Panc1 (cell line): ENCODE measurements at regions not wholly inside any gene's neighbourhood (a gene's known extent, or its start where the extent isn't known, plus 50 kb on each side); places are given as distances from the start of the nearest gene placed in this dataset.

Experiments used
- ATAC-seq: fragments of 200-7000 bp; cut with Tn5 transposase; 2 replicates; pipeline ENCODE4 v1.9.1; 2020; ENCODE audit warnings: mild to moderate bottlenecking, moderate library complexity
- BruUV-seq: library from RNA; stranded (reverse); fragments of 400-500 nt; replicated peaks from 2 replicates; lab custom pipeline; 2021; lab: Mats Ljungman, UMichigan
- CTCF ChIA-PET: fragments of 300-600 bp; sonication (Branson Sonifier 250); formaldehyde crosslinking; loops from one replicate; lab custom pipeline; 2022; ENCODE audit warnings: antibody characterized with exemption; lab: Charles Lee
- POLR2A ChIA-PET: fragments of 300-600 bp; sonication (Branson Sonifier 250); formaldehyde crosslinking; loops from one replicate; lab custom pipeline; 2022; ENCODE audit warnings: antibody characterized with exemption; lab: Charles Lee
- DNase-seq: peaks from one replicate; pipeline ENCODE4 v3.0.0-alpha.2; 2010; ENCODE audit warnings: low read depth, low spot score
- H3K27ac ChIP-seq: 2 replicates; pipeline ENCODE4 v1.5.1; 2011; ENCODE audit warnings: mild to moderate bottlenecking, low read length, inconsistent platforms
- H3K27me3 ChIP-seq: fragments of 200-500 bp; sonication (Bioruptor generic); 2 replicates; pipeline ENCODE4 v1.6.0; 2014; ENCODE audit warnings: low read length, inconsistent platforms; ENCODE audit not compliant: control insufficient read depth, insufficient read depth
- H3K36me3 ChIP-seq: fragments of 200-500 bp; sonication (Bioruptor generic); 2 replicates; pipeline ENCODE4 v1.5.1; 2014; ENCODE audit warnings: inconsistent platforms, mild to moderate bottlenecking, low read length, moderate library complexity; ENCODE audit not compliant: control insufficient read depth, insufficient read depth
- H3K4me1 ChIP-seq: 2 replicates; pipeline ENCODE4 v1.5.1; 2011; ENCODE audit warnings: inconsistent platforms, mild to moderate bottlenecking, low read length, moderate library complexity; ENCODE audit not compliant: control insufficient read depth, insufficient read depth
- H3K4me3 ChIP-seq, 2 experiments: 2 replicates each; pipeline ENCODE4 v1.5.1; 2011 to 2012; ENCODE audit warnings: low read depth in 2 of 2, low read length in 2 of 2, mild to moderate bottlenecking in 2 of 2, inconsistent platforms in 1 of 2, moderate library complexity in 1 of 2
- H3K9me3 ChIP-seq: fragments of 200-500 bp; sonication (Bioruptor generic); 2 replicates; pipeline ENCODE4 v1.5.1; 2014; ENCODE audit warnings: low read depth, mild to moderate bottlenecking, inconsistent platforms, low read length, moderate library complexity; ENCODE audit not compliant: control insufficient read depth, insufficient read depth
- POLR2AphosphoS5 ChIP-seq: IDR thresholded peaks from 2 replicates; pipeline ENCODE4 v1.6.1; 2012; ENCODE audit warnings: mild to moderate bottlenecking, low read depth, low read length, moderate library complexity
- SIN3A ChIP-seq: IDR thresholded peaks from 2 replicates; pipeline ENCODE4 v1.6.1; 2012; ENCODE audit warnings: low read depth, mild to moderate bottlenecking, low read length, moderate library complexity, borderline replicate concordance; ENCODE audit not compliant: insufficient read depth
- TCF7L2 ChIP-seq: IDR thresholded peaks from 2 replicates; pipeline ENCODE4 v1.6.1; 2011; ENCODE audit warnings: mild to moderate bottlenecking, low read depth, low read length, inconsistent platforms
- in situ Hi-C: cut with HindIII; loops from 2 replicates; pipeline ENCODE4 v1.10.0; 2016; ENCODE audit warnings: low sequenced_read_pairs, low pct_unique_long_range_greater_than_20kb
- intact Hi-C: fragments of 100-400 bp; cut with micrococcal nuclease; formaldehyde crosslinking; loops from one replicate; pipeline ENCODE4 v1.10.0; 2022; ENCODE audit not compliant: unreplicated experiment
- TF ChIP-seq, protein P1 (sequence below), 2 experiments: IDR thresholded peaks; 2 replicates each; pipeline ENCODE4 v1.6.1; 2011 to 2012; ENCODE audit warnings: low read depth in 2 of 2, control low read depth in 1 of 2, low read length in 1 of 2, mild to moderate bottlenecking in 1 of 2, moderate library complexity in 1 of 2; ENCODE audit not compliant: insufficient read depth in 1 of 2
- TF ChIP-seq, protein P2 (sequence below): fragments of 450-650 bp; IDR thresholded peaks from 2 replicates; pipeline ENCODE4 v1.5.1; 2017; ENCODE audit warnings: mild to moderate bottlenecking

DNA sequence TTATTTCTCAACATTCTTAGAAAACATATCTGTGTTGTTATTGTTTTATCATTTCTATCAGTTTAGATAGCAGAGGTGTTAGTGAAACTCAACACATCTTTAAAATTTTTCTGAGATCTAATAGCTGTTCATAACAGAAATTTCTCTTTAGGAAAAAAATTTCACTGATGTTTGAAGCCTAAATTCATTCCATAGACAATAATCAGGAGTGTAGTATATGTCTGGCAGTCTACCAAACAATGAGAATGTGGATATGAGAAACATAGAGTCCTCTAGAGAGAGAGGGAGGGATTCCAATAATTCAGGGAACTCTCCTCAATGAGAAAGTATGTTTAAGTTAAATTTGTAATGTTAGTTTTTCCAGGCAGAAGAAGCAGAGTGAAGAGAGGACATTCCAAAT is 118.2 kb upstream of the EDNRB start:
- Histone ChIP-seq H3K27ac (no peak overlapping the region), H3K27me3 (no peaks in the 10 kb centered on the region), H3K4me1 (no peaks in the 10 kb centered on the region), H3K36me3 (no peaks in the 10 kb centered on the region), H3K9me3 (no peaks in the 10 kb centered on the region), H3K4me3 (no peak overlapping the region)
- TF ChIP-seq POLR2AphosphoS5 = no peak
- TF ChIP-seq, protein P1, sequence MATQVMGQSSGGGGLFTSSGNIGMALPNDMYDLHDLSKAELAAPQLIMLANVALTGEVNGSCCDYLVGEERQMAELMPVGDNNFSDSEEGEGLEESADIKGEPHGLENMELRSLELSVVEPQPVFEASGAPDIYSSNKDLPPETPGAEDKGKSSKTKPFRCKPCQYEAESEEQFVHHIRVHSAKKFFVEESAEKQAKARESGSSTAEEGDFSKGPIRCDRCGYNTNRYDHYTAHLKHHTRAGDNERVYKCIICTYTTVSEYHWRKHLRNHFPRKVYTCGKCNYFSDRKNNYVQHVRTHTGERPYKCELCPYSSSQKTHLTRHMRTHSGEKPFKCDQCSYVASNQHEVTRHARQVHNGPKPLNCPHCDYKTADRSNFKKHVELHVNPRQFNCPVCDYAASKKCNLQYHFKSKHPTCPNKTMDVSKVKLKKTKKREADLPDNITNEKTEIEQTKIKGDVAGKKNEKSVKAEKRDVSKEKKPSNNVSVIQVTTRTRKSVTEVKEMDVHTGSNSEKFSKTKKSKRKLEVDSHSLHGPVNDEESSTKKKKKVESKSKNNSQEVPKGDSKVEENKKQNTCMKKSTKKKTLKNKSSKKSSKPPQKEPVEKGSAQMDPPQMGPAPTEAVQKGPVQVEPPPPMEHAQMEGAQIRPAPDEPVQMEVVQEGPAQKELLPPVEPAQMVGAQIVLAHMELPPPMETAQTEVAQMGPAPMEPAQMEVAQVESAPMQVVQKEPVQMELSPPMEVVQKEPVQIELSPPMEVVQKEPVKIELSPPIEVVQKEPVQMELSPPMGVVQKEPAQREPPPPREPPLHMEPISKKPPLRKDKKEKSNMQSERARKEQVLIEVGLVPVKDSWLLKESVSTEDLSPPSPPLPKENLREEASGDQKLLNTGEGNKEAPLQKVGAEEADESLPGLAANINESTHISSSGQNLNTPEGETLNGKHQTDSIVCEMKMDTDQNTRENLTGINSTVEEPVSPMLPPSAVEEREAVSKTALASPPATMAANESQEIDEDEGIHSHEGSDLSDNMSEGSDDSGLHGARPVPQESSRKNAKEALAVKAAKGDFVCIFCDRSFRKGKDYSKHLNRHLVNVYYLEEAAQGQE (IDR thresholded peaks at IDR 0.05; ENCODE audit: insufficient read depth in 1 of 2, low read depth in 2 of 2, low read length in 1 of 2) = no peak
- TF ChIP-seq SIN3A = no peak
- TF ChIP-seq TCF7L2 = no peak
- TF ChIP-seq, protein P2, sequence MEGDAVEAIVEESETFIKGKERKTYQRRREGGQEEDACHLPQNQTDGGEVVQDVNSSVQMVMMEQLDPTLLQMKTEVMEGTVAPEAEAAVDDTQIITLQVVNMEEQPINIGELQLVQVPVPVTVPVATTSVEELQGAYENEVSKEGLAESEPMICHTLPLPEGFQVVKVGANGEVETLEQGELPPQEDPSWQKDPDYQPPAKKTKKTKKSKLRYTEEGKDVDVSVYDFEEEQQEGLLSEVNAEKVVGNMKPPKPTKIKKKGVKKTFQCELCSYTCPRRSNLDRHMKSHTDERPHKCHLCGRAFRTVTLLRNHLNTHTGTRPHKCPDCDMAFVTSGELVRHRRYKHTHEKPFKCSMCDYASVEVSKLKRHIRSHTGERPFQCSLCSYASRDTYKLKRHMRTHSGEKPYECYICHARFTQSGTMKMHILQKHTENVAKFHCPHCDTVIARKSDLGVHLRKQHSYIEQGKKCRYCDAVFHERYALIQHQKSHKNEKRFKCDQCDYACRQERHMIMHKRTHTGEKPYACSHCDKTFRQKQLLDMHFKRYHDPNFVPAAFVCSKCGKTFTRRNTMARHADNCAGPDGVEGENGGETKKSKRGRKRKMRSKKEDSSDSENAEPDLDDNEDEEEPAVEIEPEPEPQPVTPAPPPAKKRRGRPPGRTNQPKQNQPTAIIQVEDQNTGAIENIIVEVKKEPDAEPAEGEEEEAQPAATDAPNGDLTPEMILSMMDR = no peak
- in situ Hi-C loops (no loop called here), intact Hi-C loops (no loop called here)
- no TSS peak for BruUV-seq
- DNase-seq (no peak), ATAC-seq (no peak)
- POLR2A ChIA-PET = no interaction called here
- CTCF ChIA-PET = no interaction called here

DNA sequence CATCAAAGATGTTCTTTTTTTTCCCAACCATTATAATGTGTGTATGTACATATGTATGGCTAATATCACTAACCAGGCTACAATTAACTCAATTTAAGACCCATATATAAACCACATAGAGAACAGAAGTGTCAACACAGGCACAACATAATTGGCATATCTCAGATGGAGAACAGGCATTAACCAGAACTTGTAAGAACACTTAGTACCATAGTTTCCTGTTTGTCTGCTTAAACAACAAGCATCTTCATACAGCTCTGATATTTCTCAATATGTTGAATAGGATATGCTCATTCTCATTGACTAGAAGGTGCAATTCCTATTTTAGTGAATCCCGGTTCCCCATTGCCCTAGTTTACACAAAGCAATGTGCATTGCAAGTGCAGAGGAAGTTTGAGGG is 116.9 kb upstream of the EDNRB start:
- Histone ChIP-seq H3K36me3 (no peaks in the 10 kb centered on the region), H3K27me3 (no peaks in the 10 kb centered on the region), H3K4me1 (no peaks in the 10 kb centered on the region), H3K27ac (no peak overlapping the region), H3K9me3 (no peaks in the 10 kb centered on the region), H3K4me3 (no peak overlapping the region)
- DNase-seq = no peak
- TF ChIP-seq SIN3A (no peak), POLR2AphosphoS5 (no peak), TCF7L2 (no peak)
- TF ChIP-seq, protein P2 = no peak
- TF ChIP-seq, protein P1 (IDR thresholded peaks at IDR 0.05; ENCODE audit: insufficient read depth in 1 of 2, low read depth in 2 of 2, low read length in 1 of 2) = no peak
- ChIA-PET CTCF (no interaction called here), POLR2A (no interaction called here)
- intact Hi-C loops (no loop called here), in situ Hi-C loops (no loop called here)
- BruUV-seq = no TSS peak
- ATAC-seq = no peak
